ENCODE measurements at regions not wholly inside any gene's neighbourhood (a gene's known extent, or its start where the extent isn't known, plus 50 kb on each side); places are given as distances from the start of the nearest gene placed in this dataset.
"Not testable (repeated sequence)": the region's sequence is repeated elsewhere in the genome, so short reads cannot be mapped to it uniquely, and the experiment has no call there.

GRCh38 chr6:133147470-133148184, 93.5 kb upstream of the EYA4 start:
- peak overlapping the region; percentile 70; the same call in 1 of the 2 replicates for H2AFZ ChIP-seq (ENCODE audit: low read length)
- H2AK5ac ChIP-seq (ENCODE audit: low read depth, low read length); H4K91ac ChIP-seq (replicated peaks; ENCODE audit: insufficient read length, low read length); H3K4ac ChIP-seq (replicated peaks; ENCODE audit: insufficient read length, low read depth, low read length); H3K79me1 ChIP-seq (ENCODE audit: low read depth, low read length); H3K4me1 ChIP-seq (replicated peaks in 1 of 4; ENCODE audit: control insufficient read depth in 3 of 4, insufficient read depth in 4 of 4, low read length in 3 of 4); H3K27me3 ChIP-seq (replicated peaks in 1 of 4; ENCODE audit: control insufficient read depth in 3 of 4, extremely low read depth in 1 of 4, insufficient read depth in 3 of 4, low read length in 3 of 4); H2BK15ac ChIP-seq (ENCODE audit: low read length); H4K20me1 ChIP-seq (replicated peaks in 1 of 2; ENCODE audit: control insufficient read depth in 1 of 2, insufficient read depth in 2 of 2, low read length in 2 of 2); H3K23me2 ChIP-seq (ENCODE audit: low read depth, low read length); H3K18ac ChIP-seq (ENCODE audit: extremely low read depth, low read length); H2BK120ac ChIP-seq (replicated peaks; ENCODE audit: low read depth, low read length); H3K14ac ChIP-seq (ENCODE audit: insufficient read length); POLR2A ChIA-PET (ENCODE audit: partially characterized antibody); FAIRE-seq; H3K9ac ChIP-seq (replicated peaks in 1 of 4; ENCODE audit: extremely low read depth in 1 of 4, low read depth in 3 of 4, low read length in 3 of 4); H3K79me2 ChIP-seq (ENCODE audit: control insufficient read depth in 1 of 2, insufficient read depth in 2 of 2, low read length in 2 of 2); H3K27ac ChIP-seq (ENCODE audit: low read depth, low read length); H4K5ac ChIP-seq (ENCODE audit: insufficient read length, low read depth, low read length); H3K9me3 ChIP-seq (ENCODE audit: insufficient read depth in 2 of 2, low read depth in 1 of 2, low read length in 1 of 2); H4K8ac ChIP-seq (ENCODE audit: extremely low read depth, insufficient read depth, low read length); H3K56ac ChIP-seq (replicated peaks; ENCODE audit: insufficient read length, low read depth, low read length); H2BK20ac ChIP-seq (ENCODE audit: low read length); H3K4me2 ChIP-seq (ENCODE audit: insufficient read depth in 1 of 2, low read depth in 2 of 2, low read length in 2 of 2); H3K4me3 ChIP-seq (ENCODE audit: extremely low read depth in 1 of 4, insufficient read depth in 2 of 4, low read depth in 3 of 4, low read length in 4 of 4); H3K23ac ChIP-seq (ENCODE audit: insufficient read length); H3K36me3 ChIP-seq (ENCODE audit: control insufficient read depth in 2 of 4, insufficient read depth in 4 of 4, low read length in 3 of 4): not testable (repeated sequence)
- H2BK5ac ChIP-seq (ENCODE audit: low read depth, low read length) = peak overlapping the region; percentile 81; the same call in 1 of the 2 replicates
- 91% methylated on average over 30 of the region's 30 CpGs; no CpG with 5 or more reads in 1 of the 2 experiments for WGBS, 2 experiments (ENCODE audit: extremely low coverage in 1 of 2, insufficient coverage in 1 of 2, insufficient read length in 1 of 2, insufficient replicate concordance in 2 of 2, low coverage in 1 of 2, low lambda C conversion rate in 2 of 2, missing lambda C conversion rate in 1 of 2)
- peak in 1 of 2 experiments; percentile 48 for DNase-seq (ENCODE audit: low read depth in 1 of 2, low spot score in 2 of 2)
- 0 out of 2 replicates have a peak overlapping the region, but pooled peaks have one; percentile 55 for H2BK12ac ChIP-seq (ENCODE audit: low read depth, low read length)
- peak; percentile 56; the same call in 1 of the 2 replicates for TF ChIP-seq YY1 (IDR thresholded peaks at IDR 0.05; ENCODE audit: low read depth, low read length)
- CTCF ChIA-PET (ENCODE audit: partially characterized antibody) = interaction anchor here (0.7 to 1.1 kb wide), 2 partner anchors 44 to 186 kb away, joined by 3 to 4 read pairs; no protein-coding TSS in a partner anchor

Data from H1 (cell line).